HEK293 (cell line): ENCODE measurements at regions not wholly inside any gene's neighbourhood (a gene's known extent, or its start where the extent isn't known, plus 50 kb on each side); places are given as distances from the start of the nearest gene placed in this dataset.

Source experiments
- CTCF ChIA-PET: fragments of 350-600 bp; formaldehyde crosslinking; extraction: SDS; loops from one replicate; lab custom pipeline; 2021; ENCODE audit warnings: antibody characterized with exemption; lab: Yijun Ruan, JAX
- POLR2A ChIA-PET: fragments of 300-600 bp; formaldehyde crosslinking; extraction: SDS; loops from one replicate; lab custom pipeline; 2020; ENCODE audit warnings: antibody characterized with exemption, inconsistent platforms; lab: Yijun Ruan, JAX
- H3K27ac ChIP-seq: fragments of 200-500 bp; sonication (Bioruptor generic); 2 replicates; pipeline ENCODE4 v1.5.1; 2014; ENCODE audit warnings: low read depth, low read length, control low read depth, inconsistent platforms; ENCODE audit errors: extremely low read depth
- H3K36me3 ChIP-seq, 2 experiments: fragments of 200-500 bp in 1 of 2; sonication (Bioruptor generic) in 1 of 2; 1 replicate in 1 of 2; 2 replicates in 1 of 2; pipeline ENCODE4 v1.5.1; 2014 to 2017; ENCODE audit warnings: inconsistent platforms in 2 of 2, low read length in 2 of 2; ENCODE audit not compliant: control insufficient read depth in 2 of 2, insufficient read depth in 1 of 2
- H3K4me1 ChIP-seq: fragments of 200-500 bp; sonication (Bioruptor generic); 2 replicates; pipeline ENCODE4 v1.5.1; 2014; ENCODE audit warnings: mild to moderate bottlenecking, low read length, inconsistent platforms; ENCODE audit not compliant: control insufficient read depth, insufficient read depth
- H3K4me3 ChIP-seq: 2 replicates; pipeline ENCODE4 v1.5.1; 2011; ENCODE audit warnings: low read depth, mild to moderate bottlenecking, control low read depth, low read length, moderate library complexity
- H3K9me3 ChIP-seq: fragments of 200-500 bp; sonication (Bioruptor generic); 2 replicates; pipeline ENCODE4 v1.5.1; 2014; ENCODE audit warnings: low read depth, low read length, inconsistent platforms; ENCODE audit not compliant: control insufficient read depth, insufficient read depth
- ZNF175 ChIP-seq: fragments of 450-650 bp; formaldehyde crosslinking; IDR thresholded peaks from 2 replicates; pipeline ENCODE4 v1.5.1; 2016; ENCODE audit warnings: missing biosample characterization, missing genetic modification characterization
- ZNF214 ChIP-seq: fragments of 450-650 bp; formaldehyde crosslinking; IDR thresholded peaks from 2 replicates; pipeline ENCODE4 v1.5.1; 2017; ENCODE audit warnings: missing biosample characterization, mild to moderate bottlenecking, missing genetic modification characterization, borderline replicate concordance
- ZNF223 ChIP-seq: fragments of 450-650 bp; formaldehyde crosslinking; IDR thresholded peaks from 2 replicates; pipeline ENCODE4 v1.5.1; 2016; ENCODE audit warnings: missing biosample characterization, missing genetic modification characterization
- ZNF24 ChIP-seq: fragments of 450-650 bp; formaldehyde crosslinking; IDR thresholded peaks from 2 replicates; pipeline ENCODE4 v1.5.1; 2016; ENCODE audit warnings: missing biosample characterization, missing genetic modification characterization
- ZNF404 ChIP-seq: fragments of 450-650 bp; formaldehyde crosslinking; IDR thresholded peaks from 2 replicates; pipeline ENCODE4 v1.5.1; 2017; ENCODE audit warnings: missing biosample characterization, missing genetic modification characterization
- ZNF501 ChIP-seq: fragments of 450-650 bp; formaldehyde crosslinking; IDR thresholded peaks from 2 replicates; pipeline ENCODE4 v1.5.1; 2016; ENCODE audit warnings: missing biosample characterization, missing genetic modification characterization
- ZNF555 ChIP-seq: fragments of 450-650 bp; formaldehyde crosslinking; conservative IDR thresholded peaks from 2 replicates; pipeline ENCODE4 v1.5.1; 2017; ENCODE audit warnings: missing biosample characterization, mild to moderate bottlenecking, missing genetic modification characterization, inconsistent platforms
- ZNF610 ChIP-seq: fragments of 450-650 bp; formaldehyde crosslinking; IDR thresholded peaks from 2 replicates; pipeline ENCODE4 v1.5.1; 2016; ENCODE audit warnings: missing biosample characterization, missing genetic modification characterization, borderline replicate concordance
- ZXDB ChIP-seq: fragments of 450-650 bp; formaldehyde crosslinking; IDR thresholded peaks from 2 replicates; pipeline ENCODE4 v1.5.1; 2016; ENCODE audit warnings: missing biosample characterization, missing genetic modification characterization
- TF ChIP-seq, protein P1 (sequence below): fragments of 450-650 bp; formaldehyde crosslinking; IDR thresholded peaks from 2 replicates; pipeline ENCODE4 v1.5.1; 2016; ENCODE audit warnings: missing biosample characterization, missing genetic modification characterization
- TF ChIP-seq, protein P2 (sequence below): fragments of 450-650 bp; formaldehyde crosslinking; conservative IDR thresholded peaks from 2 replicates; pipeline ENCODE4 v1.5.1; 2016; ENCODE audit warnings: low read depth, missing biosample characterization, missing genetic modification characterization
- TF ChIP-seq, protein P3 (sequence below): fragments of 450-650 bp; formaldehyde crosslinking; IDR thresholded peaks from 2 replicates; pipeline ENCODE4 v1.5.1; 2016; ENCODE audit warnings: missing biosample characterization, missing genetic modification characterization
- TF ChIP-seq, protein P4 (sequence below): fragments of 450-650 bp; formaldehyde crosslinking; IDR thresholded peaks from 2 replicates; pipeline ENCODE4 v1.5.1; 2017; ENCODE audit warnings: missing biosample characterization, missing genetic modification characterization
- TF ChIP-seq, protein P5 (sequence below): fragments of 450-650 bp; formaldehyde crosslinking; IDR thresholded peaks from 2 replicates; pipeline ENCODE4 v1.5.1; 2016; ENCODE audit warnings: missing biosample characterization, missing genetic modification characterization, borderline replicate concordance

GRCh38 chr13:99639126-99639525 lies 137.9 kb downstream of the TM9SF2 start (continued):
- TF ChIP-seq, protein P1, sequence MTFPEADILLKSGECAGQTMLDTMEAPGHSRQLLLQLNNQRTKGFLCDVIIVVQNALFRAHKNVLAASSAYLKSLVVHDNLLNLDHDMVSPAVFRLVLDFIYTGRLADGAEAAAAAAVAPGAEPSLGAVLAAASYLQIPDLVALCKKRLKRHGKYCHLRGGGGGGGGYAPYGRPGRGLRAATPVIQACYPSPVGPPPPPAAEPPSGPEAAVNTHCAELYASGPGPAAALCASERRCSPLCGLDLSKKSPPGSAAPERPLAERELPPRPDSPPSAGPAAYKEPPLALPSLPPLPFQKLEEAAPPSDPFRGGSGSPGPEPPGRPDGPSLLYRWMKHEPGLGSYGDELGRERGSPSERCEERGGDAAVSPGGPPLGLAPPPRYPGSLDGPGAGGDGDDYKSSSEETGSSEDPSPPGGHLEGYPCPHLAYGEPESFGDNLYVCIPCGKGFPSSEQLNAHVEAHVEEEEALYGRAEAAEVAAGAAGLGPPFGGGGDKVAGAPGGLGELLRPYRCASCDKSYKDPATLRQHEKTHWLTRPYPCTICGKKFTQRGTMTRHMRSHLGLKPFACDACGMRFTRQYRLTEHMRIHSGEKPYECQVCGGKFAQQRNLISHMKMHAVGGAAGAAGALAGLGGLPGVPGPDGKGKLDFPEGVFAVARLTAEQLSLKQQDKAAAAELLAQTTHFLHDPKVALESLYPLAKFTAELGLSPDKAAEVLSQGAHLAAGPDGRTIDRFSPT (tag by site-specific recombination): no peak
- TF ChIP-seq ZXDB (tag by site-specific recombination) (no peak), ZNF404 (tag by site-specific recombination) (no peak), ZNF555 (tag by site-specific recombination) (no peak), ZNF24 (no peak)
- TF ChIP-seq, protein P2, sequence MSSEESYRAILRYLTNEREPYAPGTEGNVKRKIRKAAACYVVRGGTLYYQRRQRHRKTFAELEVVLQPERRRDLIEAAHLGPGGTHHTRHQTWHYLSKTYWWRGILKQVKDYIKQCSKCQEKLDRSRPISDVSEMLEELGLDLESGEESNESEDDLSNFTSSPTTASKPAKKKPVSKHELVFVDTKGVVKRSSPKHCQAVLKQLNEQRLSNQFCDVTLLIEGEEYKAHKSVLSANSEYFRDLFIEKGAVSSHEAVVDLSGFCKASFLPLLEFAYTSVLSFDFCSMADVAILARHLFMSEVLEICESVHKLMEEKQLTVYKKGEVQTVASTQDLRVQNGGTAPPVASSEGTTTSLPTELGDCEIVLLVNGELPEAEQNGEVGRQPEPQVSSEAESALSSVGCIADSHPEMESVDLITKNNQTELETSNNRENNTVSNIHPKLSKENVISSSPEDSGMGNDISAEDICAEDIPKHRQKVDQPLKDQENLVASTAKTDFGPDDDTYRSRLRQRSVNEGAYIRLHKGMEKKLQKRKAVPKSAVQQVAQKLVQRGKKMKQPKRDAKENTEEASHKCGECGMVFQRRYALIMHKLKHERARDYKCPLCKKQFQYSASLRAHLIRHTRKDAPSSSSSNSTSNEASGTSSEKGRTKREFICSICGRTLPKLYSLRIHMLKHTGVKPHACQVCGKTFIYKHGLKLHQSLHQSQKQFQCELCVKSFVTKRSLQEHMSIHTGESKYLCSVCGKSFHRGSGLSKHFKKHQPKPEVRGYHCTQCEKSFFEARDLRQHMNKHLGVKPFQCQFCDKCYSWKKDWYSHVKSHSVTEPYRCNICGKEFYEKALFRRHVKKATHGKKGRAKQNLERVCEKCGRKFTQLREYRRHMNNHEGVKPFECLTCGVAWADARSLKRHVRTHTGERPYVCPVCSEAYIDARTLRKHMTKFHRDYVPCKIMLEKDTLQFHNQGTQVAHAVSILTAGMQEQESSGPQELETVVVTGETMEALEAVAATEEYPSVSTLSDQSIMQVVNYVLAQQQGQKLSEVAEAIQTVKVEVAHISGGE (tag by site-specific recombination): no peak
- TF ChIP-seq, protein P3, sequence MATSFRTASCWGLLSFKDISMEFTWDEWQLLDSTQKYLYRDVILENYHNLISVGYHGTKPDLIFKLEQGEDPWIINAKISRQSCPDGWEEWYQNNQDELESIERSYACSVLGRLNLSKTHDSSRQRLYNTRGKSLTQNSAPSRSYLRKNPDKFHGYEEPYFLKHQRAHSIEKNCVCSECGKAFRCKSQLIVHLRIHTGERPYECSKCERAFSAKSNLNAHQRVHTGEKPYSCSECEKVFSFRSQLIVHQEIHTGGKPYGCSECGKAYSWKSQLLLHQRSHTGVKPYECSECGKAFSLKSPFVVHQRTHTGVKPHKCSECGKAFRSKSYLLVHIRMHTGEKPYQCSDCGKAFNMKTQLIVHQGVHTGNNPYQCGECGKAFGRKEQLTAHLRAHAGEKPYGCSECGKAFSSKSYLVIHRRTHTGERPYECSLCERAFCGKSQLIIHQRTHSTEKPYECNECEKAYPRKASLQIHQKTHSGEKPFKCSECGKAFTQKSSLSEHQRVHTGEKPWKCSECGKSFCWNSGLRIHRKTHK (tag by site-specific recombination): no peak
- TF ChIP-seq, protein P4, sequence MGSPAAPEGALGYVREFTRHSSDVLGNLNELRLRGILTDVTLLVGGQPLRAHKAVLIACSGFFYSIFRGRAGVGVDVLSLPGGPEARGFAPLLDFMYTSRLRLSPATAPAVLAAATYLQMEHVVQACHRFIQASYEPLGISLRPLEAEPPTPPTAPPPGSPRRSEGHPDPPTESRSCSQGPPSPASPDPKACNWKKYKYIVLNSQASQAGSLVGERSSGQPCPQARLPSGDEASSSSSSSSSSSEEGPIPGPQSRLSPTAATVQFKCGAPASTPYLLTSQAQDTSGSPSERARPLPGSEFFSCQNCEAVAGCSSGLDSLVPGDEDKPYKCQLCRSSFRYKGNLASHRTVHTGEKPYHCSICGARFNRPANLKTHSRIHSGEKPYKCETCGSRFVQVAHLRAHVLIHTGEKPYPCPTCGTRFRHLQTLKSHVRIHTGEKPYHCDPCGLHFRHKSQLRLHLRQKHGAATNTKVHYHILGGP (tag by site-specific recombination): no peak
- TF ChIP-seq, protein P5, sequence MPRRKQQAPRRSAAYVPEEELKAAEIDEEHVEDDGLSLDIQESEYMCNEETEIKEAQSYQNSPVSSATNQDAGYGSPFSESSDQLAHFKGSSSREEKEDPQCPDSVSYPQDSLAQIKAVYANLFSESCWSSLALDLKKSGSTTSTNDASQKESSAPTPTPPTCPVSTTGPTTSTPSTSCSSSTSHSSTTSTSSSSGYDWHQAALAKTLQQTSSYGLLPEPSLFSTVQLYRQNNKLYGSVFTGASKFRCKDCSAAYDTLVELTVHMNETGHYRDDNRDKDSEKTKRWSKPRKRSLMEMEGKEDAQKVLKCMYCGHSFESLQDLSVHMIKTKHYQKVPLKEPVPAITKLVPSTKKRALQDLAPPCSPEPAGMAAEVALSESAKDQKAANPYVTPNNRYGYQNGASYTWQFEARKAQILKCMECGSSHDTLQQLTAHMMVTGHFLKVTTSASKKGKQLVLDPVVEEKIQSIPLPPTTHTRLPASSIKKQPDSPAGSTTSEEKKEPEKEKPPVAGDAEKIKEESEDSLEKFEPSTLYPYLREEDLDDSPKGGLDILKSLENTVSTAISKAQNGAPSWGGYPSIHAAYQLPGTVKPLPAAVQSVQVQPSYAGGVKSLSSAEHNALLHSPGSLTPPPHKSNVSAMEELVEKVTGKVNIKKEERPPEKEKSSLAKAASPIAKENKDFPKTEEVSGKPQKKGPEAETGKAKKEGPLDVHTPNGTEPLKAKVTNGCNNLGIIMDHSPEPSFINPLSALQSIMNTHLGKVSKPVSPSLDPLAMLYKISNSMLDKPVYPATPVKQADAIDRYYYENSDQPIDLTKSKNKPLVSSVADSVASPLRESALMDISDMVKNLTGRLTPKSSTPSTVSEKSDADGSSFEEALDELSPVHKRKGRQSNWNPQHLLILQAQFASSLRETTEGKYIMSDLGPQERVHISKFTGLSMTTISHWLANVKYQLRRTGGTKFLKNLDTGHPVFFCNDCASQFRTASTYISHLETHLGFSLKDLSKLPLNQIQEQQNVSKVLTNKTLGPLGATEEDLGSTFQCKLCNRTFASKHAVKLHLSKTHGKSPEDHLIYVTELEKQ (tag by site-specific recombination): no peak
- TF ChIP-seq, all 188 proteins: peak for 0

DNA sequence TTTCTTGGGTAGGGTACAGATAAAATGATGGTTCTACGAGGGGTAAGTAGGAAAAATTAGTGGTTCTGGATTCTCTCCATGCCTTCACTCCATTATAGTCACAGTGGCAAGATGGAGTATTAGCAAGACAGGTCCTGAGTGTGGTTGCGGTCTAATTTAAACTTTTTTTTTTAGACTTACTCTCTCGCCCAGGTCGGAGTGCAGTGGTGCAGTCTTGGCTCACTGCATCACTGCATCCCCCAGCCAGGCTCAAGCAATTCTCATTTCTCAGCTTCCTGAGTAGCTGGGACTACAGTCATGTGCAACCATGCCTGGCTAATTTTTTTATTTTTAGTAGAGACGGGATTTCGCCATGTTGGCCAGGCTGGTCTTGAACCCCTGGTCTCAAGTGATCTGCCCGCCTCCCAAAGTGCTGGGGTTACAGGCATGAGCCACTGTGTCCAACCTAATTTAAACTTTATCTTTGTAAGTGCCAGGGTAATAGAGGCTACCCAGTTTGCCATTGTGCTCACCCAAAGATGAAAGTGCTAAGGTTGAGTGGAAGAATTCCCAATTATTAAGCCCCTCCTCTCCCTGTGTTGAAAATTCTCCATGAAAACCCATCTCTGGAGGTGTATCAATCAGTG lies 135.6 kb downstream of the TM9SF2 start:
- 0 out of 2 replicates have a peak, but pooled peaks cover 2% of the 10 kb centered on the region for H3K4me1 ChIP-seq
- ChIA-PET CTCF (no interaction called here), POLR2A (no interaction called here)
- TF ChIP-seq, protein P1 (tag by site-specific recombination): no peak
- TF ChIP-seq ZNF610 (tag by site-specific recombination): no peak
- no peak for TF ChIP-seq ZNF214
- no peak for TF ChIP-seq ZNF223
- no peak for TF ChIP-seq ZNF175 (tag by site-specific recombination)
- TF ChIP-seq ZNF501 (tag by site-specific recombination): no peak
- H3K27ac ChIP-seq: no peak overlapping the region
- H3K9me3 ChIP-seq: no peaks in the 10 kb centered on the region
- H3K4me3 ChIP-seq: no peak overlapping the region
- no peaks in the 10 kb centered on the region for H3K36me3 ChIP-seq
